ENCODE measurements at regions not wholly inside any gene's neighbourhood (a gene's known extent, or its start where the extent isn't known, plus 50 kb on each side); places are given as distances from the start of the nearest gene placed in this dataset.

DNA sequence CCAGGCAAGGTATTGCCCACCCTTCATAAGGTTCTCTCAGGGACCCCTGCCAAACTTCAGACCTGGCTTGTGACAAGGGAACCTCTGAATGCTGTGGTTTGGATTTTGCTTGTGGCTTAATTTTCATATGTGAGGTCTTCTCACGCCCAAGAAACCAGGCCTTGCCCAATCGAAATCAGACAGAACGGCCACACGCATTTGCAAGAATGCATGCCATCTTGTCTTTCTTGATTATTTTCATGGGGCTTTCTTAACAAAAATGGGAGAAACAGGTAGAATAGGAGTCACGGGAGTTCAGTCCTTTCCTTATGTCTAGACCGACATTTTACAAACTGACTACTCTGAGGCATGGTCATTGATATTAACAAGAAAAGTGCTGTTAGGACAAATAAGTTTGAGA is 170.2 kb upstream of the PAPPA start:
- no peak for DNase-seq (ENCODE audit: low read depth)

DNA sequence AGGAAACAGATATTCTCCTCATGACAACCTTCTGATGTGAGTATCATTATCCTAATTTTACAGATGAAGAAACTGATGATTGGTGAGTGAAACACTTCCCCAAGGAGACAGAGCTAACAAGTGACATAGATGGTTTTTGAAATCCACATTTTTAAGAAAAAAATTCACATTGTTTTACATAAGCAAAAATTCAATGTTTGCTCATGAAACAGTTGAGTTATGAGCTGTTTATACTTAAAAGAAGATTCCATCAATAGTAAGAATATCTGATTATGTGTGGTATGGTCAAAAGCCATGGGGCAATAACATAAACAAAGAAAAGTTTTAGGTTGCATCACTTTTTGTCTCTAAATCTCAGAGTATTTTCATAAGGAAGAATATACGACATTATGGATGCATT is 167.9 kb upstream of the PAPPA start:
- no peak for DNase-seq (ENCODE audit: low read depth)

DNA sequence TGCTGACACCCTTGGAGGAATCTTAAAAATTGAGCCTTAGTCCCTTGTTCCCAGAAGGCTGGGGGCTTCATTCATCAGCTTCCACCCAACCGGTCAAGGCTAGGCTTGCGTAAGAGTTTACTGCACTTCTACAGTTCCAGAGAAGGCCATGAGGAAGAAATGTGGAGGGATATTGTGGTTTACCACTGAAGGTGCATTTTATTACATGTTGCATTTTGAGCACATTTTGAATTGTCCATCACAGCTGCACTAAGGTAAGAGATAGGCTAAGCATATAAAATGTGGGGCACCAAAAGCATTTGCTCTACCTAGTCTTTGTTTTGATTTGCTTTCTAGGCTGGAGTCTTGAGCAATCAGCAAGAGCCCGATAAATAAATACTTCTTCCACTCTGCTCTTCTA is 167.1 kb upstream of the PAPPA start:
- peak; percentile 47 for DNase-seq (ENCODE audit: low read depth)

DNA sequence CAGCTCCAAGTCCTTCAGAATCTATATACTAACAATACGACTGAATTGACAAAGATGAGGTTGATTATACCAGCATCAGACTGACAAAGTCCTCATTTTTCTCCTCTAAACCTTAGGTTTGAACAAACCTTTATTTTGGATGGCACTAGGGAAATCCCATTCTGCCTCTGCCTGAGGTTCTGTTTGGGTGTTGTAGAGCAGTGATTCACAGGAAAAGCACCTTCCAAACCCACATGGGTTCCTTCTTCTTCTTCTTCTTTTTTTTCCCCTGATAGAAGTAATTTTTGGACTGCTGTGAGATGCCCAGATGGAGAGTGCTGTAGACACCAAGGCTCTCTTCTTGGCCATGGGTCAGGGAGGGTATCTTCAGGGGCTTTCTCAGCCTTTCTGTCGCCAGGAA is 164.9 kb upstream of the PAPPA start:
- DNase-seq (ENCODE audit: low read depth) = no peak

DNA sequence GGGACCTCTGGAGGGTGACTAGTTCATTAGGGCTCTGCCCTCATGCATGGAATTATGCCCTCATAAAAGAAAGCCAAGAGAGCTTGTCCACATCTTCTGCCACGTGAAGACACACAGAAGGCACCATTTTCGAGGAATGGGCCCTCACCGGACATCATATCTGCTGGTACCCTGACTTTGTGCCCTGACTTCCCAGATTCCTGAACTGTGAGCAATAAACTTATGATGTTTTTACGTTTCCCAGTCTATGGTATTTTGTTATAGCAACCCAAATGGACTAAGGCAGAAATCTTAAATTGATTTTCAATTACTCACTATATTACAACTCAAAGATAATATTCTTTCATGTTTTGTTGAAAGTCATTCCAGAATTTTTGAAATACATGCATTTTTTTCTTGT is 163.8 kb upstream of the PAPPA start:
- no peak for DNase-seq (ENCODE audit: low read depth)

DNA sequence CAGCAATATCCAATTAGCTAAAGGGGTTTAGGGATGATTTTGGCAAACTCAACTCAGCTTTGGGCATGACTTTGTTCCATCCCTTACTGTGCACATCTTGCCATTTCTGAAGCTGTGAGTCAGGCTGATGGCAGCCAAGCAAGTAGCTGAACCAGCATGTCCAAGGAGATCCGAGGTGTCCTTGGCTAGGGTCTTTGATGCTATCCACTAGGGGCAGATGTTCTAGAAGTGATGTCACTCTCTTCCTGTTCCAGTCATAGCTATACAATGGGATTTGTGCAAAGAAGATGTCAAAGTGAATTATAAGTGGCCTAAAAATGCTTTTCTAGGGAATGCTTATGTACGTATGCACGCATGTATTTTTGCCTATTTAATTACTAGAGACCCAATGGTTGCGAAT is 160.8 kb upstream of the PAPPA start:
- no peak for DNase-seq (ENCODE audit: low read depth)

DNA sequence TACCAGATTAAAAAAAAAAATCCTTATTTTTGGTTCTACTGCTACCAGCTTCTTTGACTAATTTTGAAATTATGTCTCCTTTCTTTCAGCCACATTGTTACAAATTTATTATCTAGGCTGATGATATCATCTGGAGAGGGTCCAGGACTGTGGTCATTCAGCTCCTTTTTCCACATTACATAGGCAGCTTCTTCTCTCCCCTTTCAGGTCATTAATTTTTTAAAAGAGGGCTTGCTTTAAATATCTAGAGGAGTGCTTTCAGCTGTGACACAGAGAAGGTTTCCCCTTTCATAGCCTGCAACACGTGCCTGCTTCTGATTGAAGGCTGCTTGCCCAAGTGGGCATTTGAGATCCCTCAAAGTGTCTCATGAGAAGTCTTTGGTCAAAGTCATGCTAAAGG is 155.7 kb upstream of the PAPPA start:
- DNase-seq (ENCODE audit: low read depth) = peak; percentile 77

DNA sequence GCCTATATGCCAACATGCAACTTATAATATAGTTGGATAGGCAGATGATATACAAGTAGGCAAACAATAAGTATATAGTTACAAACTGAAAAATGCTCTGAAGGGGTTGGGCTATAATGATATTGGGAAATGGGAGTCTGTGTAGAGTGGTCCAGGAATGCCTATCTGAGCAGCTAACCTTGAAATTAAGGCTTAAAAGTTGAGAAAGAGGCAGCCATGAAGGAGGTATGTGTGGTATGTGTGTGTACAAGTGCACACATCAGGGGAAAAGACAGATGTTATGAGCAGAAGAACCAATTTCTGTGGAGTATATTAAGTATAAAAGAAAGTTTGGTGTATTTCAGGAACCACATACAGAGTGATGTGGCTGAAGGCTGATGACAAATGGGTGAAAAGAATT is 154.9 kb upstream of the PAPPA start:
- no peak for DNase-seq (ENCODE audit: low read depth)

DNA sequence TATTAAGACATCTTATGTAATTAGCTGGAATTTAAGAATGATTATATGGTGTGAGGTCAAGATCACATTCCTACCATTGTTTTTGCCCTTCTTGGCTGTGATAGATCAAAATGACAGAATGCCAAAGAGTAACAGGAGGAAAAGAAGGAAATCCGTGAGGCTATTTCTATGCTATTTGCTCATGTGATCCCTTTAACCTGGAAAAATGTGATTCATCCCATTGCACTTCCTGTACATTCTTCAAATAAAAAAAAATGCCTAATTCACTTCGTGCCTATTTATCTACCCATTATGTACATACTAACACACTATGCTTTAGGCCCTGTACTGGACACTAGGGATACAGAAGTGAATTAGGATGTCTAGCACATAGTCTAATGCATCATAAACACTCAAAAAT is 154.1 kb upstream of the PAPPA start:
- DNase-seq (ENCODE audit: low read depth) = peak; percentile 65

DNA sequence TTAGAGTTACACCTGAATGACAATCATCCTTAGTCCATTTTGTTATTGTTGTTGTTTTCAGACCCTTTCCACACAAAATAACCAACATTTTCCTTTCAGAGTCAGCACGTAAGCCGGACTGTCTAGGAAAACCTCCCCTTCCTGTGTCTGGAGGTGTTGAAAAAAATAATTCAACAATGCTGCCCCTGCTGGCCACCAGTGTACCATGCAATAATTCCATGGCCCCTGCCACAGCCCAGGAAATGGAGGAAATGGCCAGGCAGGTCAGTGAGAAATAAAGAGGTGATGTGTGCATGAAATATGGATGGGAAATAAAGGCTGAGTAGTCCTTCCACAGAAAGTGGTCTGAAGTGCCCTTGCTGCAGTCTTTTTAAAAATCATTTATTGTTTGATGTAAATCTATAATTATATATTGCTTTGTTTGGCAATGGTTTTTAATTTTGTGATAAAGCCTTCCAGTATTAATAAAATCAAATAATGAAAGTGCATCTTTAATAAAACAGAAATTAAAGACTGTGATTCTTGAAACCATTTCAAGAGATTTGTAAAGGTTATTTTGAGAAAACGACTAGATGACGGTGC is 152.8 kb upstream of the PAPPA start:
- DNase-seq (ENCODE audit: low read depth) = no peak

DNA sequence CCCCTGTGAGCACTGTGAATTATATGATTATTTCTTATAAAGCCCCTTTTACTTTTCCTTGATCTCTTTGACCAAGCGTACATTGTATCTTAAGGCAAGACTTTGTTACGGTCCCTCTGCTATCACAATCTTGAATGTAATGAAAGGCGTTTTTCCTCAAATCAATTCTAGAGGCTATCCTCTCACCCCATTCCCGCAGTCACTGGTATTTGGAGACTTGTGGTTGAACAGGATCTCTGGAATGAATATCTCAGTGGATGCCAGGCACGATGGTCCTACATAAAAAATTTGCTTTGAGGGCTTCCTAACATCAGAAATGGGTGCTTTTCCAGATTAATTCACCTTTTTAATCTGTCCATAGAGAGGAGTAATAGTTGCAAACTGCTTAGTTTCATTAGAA is 151.4 kb upstream of the PAPPA start:
- DNase-seq (ENCODE audit: low read depth) = peak; percentile 26

DNA sequence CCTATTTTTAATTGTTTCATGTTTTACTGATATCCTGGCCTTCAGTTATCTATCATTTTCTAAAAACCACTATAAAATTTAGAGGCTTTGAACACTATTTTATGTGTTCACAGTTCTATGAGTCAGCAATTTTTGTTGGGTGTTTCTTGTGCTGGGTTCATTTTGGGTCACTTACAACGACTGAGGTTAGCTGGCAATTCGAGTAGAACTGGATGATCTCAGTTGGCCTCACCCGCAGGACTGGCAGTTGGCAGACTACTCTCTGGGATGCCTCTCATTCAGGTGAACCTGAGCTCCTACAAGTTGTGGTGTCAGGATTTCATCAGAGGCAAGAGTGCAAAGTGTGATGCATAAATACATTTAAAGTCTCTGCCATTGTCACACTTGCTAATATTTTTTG is 151.0 kb upstream of the PAPPA start:
- peak; percentile 93 for DNase-seq (ENCODE audit: low read depth)

DNA sequence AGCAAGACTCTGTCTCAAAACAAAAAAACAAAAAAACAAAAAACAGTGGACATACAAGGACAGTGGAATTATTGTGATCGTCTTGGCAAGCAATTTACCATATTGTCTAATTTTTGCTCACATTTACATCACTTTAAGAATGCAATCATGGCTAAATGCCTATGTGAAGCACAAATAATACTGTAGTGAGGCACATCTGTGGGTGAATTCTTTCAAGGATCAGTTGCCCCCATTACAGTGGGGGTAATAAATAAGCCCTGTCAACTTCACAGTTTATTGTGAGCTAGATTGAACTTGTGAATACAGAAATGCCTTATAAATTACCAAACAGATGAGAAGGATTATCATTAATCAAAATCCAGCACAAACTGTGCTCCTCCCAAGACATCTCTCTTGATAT is 150.2 kb upstream of the PAPPA start:
- no peak for DNase-seq (ENCODE audit: low read depth)

DNA sequence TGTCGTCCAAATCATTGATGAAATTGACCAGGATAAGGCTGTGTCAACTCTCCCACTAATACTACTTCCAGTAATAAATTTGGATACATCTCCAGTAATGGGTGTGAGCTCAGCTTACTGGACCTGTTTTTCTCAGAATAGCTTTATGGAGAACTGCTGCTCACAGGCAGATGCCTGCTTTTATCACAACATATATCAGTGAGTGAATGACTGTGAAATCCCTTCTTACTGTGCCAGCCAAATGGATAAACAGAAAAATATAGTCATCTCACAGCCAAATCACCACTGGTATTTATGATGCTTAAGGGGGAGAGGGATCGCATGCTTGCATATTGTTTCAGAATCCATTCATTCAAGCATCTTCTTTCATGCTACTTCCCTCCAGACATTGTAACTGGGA is 148.4 kb upstream of the PAPPA start:
- no peak for DNase-seq (ENCODE audit: low read depth)

DNA sequence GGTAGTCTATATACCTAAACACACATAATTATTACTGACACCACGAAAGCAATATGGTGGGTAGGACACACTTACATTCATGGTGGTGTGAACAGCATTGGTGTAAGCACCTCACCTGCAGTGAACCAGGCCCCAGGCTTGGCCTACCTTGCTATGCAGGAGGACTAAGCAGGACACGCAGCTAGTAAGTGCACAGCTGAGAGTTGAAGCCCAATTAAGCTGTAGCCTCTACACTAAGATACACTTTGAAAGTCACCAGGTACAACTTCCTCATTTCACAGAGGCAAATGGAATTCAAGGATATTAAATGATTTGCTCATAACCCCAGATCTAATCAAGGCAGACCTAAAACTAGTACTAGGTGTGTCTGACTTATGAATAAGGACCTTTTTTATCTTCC is 145.8 kb upstream of the PAPPA start:
- peak; percentile 33 for DNase-seq (ENCODE audit: low read depth)

DNA sequence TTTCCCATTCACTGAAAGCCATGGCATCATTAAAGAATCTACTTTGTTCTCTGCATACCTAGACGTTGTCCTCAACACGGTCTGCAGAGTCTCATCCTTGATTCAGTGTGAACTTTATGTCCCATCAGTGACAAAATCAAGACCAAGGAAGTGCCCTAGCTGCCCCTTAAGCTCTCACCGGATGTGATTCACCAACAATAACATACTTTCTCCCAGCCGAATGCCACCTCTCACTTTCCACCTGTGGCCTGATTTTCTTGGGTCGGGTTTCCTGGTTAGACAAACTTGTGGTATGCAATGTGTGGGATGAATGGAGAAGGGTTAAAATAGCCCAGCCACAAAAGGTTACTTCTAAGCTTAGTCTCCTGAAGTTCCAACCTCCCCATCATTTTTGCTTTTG is 145.3 kb upstream of the PAPPA start:
- DNase-seq (ENCODE audit: low read depth) = peak; percentile 86

DNA sequence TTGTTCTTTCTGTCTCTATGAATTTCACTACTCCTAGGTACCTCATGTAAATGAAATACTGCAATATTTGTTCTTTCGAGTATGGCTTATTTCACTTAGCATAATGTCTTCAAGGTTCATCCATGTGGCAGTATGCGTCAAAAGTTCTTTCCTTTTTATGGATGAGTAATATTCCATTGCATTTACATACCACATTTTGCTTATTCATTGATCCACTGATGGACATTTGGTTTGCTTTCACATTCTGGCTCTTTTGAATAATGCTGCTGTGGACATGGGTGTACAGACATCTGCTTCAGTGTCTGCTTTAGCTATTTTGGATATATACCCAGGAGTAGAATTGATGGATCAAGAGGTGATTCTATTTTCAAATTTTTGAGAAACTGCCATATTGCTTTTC is 144.2 kb upstream of the PAPPA start:
- no peak for DNase-seq (ENCODE audit: low read depth)

DNA sequence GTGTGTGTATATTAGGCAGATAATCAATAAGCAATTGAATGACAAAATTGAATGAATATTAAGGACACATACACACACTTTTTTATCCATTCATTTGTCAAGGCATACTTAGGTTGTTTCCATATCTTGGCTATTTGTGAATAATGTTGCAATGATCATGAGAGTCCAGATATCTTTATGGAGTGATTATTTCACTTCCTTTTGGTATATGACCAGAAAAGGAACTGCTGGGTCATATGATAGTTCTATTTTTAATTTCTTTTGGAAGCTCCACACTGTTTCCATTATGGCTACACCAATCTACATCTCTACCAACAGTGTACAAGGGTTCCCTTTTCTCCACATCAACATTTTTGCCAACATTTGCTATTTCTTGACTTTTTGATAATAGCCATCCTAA is 137.7 kb upstream of the PAPPA start:
- no peak for DNase-seq (ENCODE audit: low read depth)

DNA sequence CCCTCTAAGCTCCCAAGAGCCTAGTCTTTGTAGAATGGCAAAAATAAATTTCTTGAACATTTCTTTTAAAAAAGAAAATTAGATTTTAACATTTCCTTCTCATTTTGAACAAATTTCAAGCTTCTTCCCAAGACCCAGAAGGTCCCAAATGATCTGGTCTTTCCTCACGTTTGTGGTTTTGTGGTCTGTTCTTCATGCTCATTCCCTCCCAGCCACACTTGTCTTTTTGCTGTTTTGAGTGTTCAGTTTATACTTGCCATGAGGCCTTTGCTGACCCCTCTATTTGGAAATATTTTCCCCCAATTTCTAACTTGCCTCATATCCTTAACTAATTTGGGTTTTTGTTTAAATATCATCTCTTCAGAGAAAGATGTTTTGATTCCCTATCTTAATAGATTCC is 133.4 kb upstream of the PAPPA start:
- peak; percentile 5 for DNase-seq (ENCODE audit: low read depth)

DNA sequence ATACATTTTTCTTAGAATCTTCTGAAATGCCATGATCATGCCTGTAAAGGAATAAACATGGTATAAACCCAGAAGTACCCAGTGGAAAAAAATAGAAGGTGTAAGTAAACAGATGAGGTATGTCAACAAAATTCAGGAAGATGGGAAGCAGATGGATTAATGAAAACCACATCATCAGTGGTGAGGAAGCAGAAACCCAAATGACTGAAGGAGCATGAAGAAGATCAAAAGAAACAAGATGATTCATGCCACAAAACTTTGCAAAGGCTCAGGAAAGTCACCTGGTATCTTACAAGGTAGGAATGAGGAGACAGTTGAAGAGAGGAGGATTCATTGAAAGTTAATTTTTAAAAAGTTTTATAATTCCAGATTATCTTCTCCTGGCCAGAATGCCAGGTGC is 132.8 kb upstream of the PAPPA start:
- peak; percentile 83 for DNase-seq (ENCODE audit: low read depth)

DNA sequence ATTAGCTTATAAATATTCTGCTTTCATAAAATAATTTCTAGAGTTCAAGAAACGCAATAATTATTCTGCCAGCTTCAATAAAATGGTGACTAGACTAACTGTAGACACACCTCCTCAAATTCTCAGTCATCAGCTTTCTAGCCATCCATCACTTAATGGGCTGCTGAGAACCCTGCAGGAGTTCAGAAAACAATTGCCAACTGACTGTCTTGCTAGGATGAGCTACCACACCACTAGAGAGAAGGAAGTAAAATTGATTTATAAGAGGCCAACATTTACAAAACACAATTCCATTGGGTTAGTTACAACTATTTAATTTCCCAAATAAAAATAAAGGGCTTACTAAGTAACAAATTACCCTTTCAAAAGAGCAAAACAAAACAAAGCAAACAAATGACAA is 126.5 kb upstream of the PAPPA start:
- peak; percentile 52 for DNase-seq (ENCODE audit: low read depth)

DNA sequence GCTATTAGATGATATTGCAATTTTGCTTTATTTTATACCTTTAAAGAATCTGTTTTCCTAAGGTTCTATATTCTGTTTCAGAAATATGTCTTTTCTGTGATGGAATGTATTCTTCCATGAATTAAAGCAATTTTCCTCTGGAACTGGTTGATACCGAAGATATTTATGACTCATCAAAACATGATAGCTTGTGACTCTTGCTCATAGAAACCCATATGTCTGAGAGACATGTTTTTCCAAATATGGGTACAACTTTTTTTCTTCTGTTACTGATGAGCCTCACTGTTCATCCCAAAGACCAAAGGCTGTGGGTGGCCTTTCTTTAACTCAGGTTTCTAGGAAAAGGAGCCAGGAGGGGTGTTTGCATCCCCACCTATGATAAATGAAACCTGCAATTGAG is 126.1 kb upstream of the PAPPA start:
- DNase-seq (ENCODE audit: low read depth) = peak; percentile 77

DNA sequence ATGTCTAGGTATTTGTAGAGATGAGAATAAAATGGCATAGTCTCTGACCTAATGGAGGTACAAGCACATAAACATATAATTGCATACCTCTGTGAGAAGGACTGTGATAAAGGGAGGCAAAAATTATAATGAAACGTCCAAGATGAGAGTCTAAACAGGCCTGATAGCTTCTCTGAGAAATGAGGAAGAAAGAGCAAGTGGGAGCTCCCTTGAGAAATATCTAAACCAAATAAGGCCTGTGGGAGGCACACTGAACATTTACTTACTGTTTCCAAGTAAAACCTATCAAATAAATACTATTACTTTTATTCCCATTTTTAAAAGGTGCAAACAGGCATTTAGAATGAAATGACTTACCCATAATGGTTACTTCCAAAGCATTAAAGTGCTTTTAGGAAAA is 125.6 kb upstream of the PAPPA start:
- no peak for DNase-seq (ENCODE audit: low read depth)

DNA sequence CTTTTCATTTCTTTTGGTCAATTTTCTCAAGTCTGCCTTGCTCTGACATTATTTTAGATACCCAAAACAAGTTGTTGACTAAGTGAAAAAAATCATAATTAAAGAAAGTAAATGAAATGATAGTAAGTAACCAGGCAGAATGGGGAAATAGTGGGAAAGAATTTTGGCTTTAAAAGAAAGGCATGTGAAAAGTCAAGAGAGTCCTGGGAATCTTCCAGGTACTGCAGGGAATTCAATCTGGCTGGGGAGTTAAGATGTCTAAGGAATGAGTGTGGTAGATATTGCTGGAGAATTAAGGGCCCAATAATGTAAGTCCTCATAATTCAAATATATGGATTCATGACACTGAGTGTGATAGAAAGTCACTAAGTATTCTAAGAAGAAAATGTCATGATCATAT is 123.1 kb upstream of the PAPPA start:
- no peak for DNase-seq (ENCODE audit: low read depth)
